ENCODE measurements at regions not wholly inside any gene's neighbourhood (a gene's known extent, or its start where the extent isn't known, plus 50 kb on each side); places are given as distances from the start of the nearest gene placed in this dataset.

- H4K20me1 ChIP-seq (ENCODE audit: insufficient read depth) = no peaks in the 10 kb centered on the region
- no peak for TF ChIP-seq CTCF (conservative IDR thresholded peaks at IDR 0.05; ENCODE audit: low read depth, low read length)
- peaks cover 4% of the 10 kb centered on the region for H3K4me1 ChIP-seq (ENCODE audit: low read depth, poor library complexity, severe bottlenecking)
- no peak overlapping the region for H2AFZ ChIP-seq (ENCODE audit: low read depth)
- H3K27ac ChIP-seq = no peak overlapping the region
- H3K27me3 ChIP-seq (ENCODE audit: insufficient read depth, low read depth) = no peaks in the 10 kb centered on the region
- no peak overlapping the region for H3K4me2 ChIP-seq
- no peak overlapping the region for H3K4me3 ChIP-seq (IDR thresholded peaks at IDR 0.05; ENCODE audit: insufficient read depth, low read depth, low read length)
- H3K36me3 ChIP-seq (ENCODE audit: insufficient read depth) = no peaks in the 10 kb centered on the region
- no peak overlapping the region for H3K9ac ChIP-seq
- H3K79me2 ChIP-seq (ENCODE audit: insufficient read depth, low read depth) = no peaks in the 10 kb centered on the region
These were observed 176.4 kb upstream of the IER5L start for GRCh38 chr9:129354498-129354897.

GRCh38 chr9:129353697-129354336 is 175.8 kb upstream of the IER5L start:
- Histone ChIP-seq H3K36me3 (ENCODE audit: insufficient read depth) (no peaks in the 10 kb centered on the region), H3K4me2 (no peak overlapping the region), H3K79me2 (ENCODE audit: insufficient read depth, low read depth) (no peaks in the 10 kb centered on the region), H3K4me3 (IDR thresholded peaks at IDR 0.05; ENCODE audit: insufficient read depth, low read depth, low read length) (no peak overlapping the region), H4K20me1 (ENCODE audit: insufficient read depth) (no peaks in the 10 kb centered on the region), H2AFZ (ENCODE audit: low read depth) (no peak overlapping the region), H3K27ac (no peak overlapping the region), H3K9ac (no peak overlapping the region), H3K27me3 (ENCODE audit: insufficient read depth, low read depth) (no peaks in the 10 kb centered on the region), H3K4me1 (ENCODE audit: low read depth, poor library complexity, severe bottlenecking) (peaks cover 4% of the 10 kb centered on the region)
- TF ChIP-seq CTCF (conservative IDR thresholded peaks at IDR 0.05; ENCODE audit: low read depth, low read length) = no peak

- no peak for TF ChIP-seq CTCF (conservative IDR thresholded peaks at IDR 0.05; ENCODE audit: low read depth, low read length)
- H3K4me3 ChIP-seq (IDR thresholded peaks at IDR 0.05; ENCODE audit: insufficient read depth, low read depth, low read length) = no peak overlapping the region
- H2AFZ ChIP-seq (ENCODE audit: low read depth) = peak overlapping the region; percentile 88
- H3K27ac ChIP-seq = no peak overlapping the region
- H3K79me2 ChIP-seq (ENCODE audit: insufficient read depth, low read depth) = no peaks in the 10 kb centered on the region
- no peaks in the 10 kb centered on the region for H3K27me3 ChIP-seq (ENCODE audit: insufficient read depth, low read depth)
- H3K4me1 ChIP-seq (ENCODE audit: low read depth, poor library complexity, severe bottlenecking) = peaks cover 4% of the 10 kb centered on the region
- H4K20me1 ChIP-seq (ENCODE audit: insufficient read depth) = no peaks in the 10 kb centered on the region
- peak overlapping the region; percentile 39; the same call in 1 of the 2 replicates for H3K4me2 ChIP-seq
- peak overlapping the region; percentile 59; the same call in 1 of the 2 replicates for H3K9ac ChIP-seq
- no peaks in the 10 kb centered on the region for H3K36me3 ChIP-seq (ENCODE audit: insufficient read depth)
These were observed 174.2 kb upstream of the IER5L start for GRCh38 chr9:129352146-129352865.

GRCh38 chr9:129351642-129352145 is 173.6 kb upstream of the IER5L start:
- H3K27me3 ChIP-seq (ENCODE audit: insufficient read depth, low read depth) = no peaks in the 10 kb centered on the region
- H4K20me1 ChIP-seq (ENCODE audit: insufficient read depth) = no peaks in the 10 kb centered on the region
- peaks cover 4% of the 10 kb centered on the region for H3K4me1 ChIP-seq (ENCODE audit: low read depth, poor library complexity, severe bottlenecking)
- no peak for TF ChIP-seq CTCF (conservative IDR thresholded peaks at IDR 0.05; ENCODE audit: low read depth, low read length)
- peak overlapping the region; percentile 59; the same call in 1 of the 2 replicates for H3K9ac ChIP-seq
- no peaks in the 10 kb centered on the region for H3K36me3 ChIP-seq (ENCODE audit: insufficient read depth)
- H3K4me2 ChIP-seq = peak overlapping the region; percentile 39; the same call in 1 of the 2 replicates
- peak overlapping the region; percentile 88 for H2AFZ ChIP-seq (ENCODE audit: low read depth)
- no peaks in the 10 kb centered on the region for H3K79me2 ChIP-seq (ENCODE audit: insufficient read depth, low read depth)
- no peak overlapping the region for H3K4me3 ChIP-seq (IDR thresholded peaks at IDR 0.05; ENCODE audit: insufficient read depth, low read depth, low read length)
- H3K27ac ChIP-seq = no peak overlapping the region
